ENCODE measurements at regions not wholly inside any gene's neighbourhood (a gene's known extent, or its start where the extent isn't known, plus 50 kb on each side); places are given as distances from the start of the nearest gene placed in this dataset.
A peak's percentile ranks its signal among the peaks of the same experiment; 100 is the strongest.
"Not testable (repeated sequence)": the region's sequence is repeated elsewhere in the genome, so short reads cannot be mapped to it uniquely, and the experiment has no call there.

DNA sequence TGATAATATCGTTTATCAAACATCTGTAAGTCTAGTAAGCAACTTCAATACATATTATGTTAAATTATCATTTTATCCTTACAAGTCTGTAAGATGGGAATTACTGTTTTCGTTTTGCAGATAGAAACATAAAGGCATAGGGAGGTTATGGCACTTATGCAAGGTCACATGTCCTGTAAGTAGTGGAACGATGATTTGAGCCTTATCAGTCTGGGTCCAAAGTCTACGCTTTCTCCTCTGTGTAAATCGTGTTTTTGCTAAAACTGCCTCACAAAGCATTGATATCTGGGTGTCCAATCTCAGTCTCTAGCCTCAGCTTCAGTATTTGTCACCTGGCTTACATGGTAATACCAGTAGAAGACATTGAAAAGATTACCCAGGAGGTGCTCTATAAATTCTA is 174.9 kb upstream of the RASSF8 start:
- DNase-seq (ENCODE audit: low read depth, low spot score) = no peak
- H3K27ac ChIP-seq = no peak overlapping the region

DNA sequence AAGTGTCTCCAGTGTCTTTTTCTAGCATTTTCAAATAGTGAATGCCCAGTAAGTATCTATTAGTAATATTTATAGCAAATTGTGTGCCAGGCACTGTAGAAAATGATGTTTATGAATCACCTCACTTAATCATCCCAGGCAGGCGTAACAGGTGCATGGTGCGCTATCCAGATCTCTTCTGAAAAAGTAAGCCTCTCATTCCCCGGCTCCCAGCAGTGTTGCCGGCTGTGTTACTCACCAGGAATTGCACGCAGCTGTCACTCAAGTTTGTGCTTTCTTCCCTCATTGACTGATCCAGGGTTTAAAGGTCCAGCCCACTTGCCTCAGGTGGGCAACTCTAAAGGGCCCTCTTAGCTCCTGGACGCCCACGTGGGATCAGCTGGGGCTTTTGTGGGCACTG is 173.8 kb upstream of the RASSF8 start:
- DNase-seq (ENCODE audit: low read depth, low spot score) = no peak
- H3K27ac ChIP-seq = no peak overlapping the region

DNA sequence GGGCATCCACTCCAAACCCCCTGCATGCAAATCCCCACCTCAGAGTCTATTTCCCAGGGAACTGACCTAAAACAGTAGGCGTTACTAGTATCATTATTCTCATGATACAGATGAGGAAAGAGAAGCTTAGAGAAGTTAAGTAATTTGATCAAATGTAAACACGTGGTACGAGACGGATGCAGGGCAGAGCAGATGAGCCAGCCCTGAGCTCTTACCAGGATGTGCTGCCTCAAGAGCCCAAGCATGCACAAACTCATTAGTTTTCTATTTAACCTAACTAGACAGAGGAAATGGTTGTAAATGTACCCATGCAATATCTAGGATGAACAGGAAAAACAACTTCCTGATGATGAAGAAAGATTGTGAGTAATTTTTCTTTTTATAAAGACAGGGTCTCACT is 173.3 kb upstream of the RASSF8 start:
- H3K27ac ChIP-seq = no peak overlapping the region
- no peak for DNase-seq (ENCODE audit: low read depth, low spot score)

DNA sequence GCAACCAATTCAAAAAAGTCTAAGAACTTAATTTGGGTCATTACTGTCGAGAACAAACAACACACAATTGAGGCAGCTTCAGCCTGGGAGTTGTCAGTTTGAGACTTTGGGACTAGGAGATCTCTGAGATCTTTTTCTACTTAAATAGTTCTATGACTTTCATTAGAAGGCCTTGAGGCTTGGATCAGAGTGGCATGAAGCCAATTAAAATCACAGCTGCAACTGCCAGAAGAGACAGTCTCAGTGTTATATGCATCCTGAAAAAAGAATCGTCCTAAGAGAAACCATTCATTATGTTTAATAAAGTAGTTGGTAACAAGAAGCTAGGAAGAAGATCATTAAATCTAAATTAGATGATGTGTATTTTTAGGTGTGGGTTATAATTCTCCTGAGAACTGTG is 170.8 kb upstream of the RASSF8 start:
- no peak for DNase-seq (ENCODE audit: low read depth, low spot score)
- no peak overlapping the region for H3K27ac ChIP-seq

DNA sequence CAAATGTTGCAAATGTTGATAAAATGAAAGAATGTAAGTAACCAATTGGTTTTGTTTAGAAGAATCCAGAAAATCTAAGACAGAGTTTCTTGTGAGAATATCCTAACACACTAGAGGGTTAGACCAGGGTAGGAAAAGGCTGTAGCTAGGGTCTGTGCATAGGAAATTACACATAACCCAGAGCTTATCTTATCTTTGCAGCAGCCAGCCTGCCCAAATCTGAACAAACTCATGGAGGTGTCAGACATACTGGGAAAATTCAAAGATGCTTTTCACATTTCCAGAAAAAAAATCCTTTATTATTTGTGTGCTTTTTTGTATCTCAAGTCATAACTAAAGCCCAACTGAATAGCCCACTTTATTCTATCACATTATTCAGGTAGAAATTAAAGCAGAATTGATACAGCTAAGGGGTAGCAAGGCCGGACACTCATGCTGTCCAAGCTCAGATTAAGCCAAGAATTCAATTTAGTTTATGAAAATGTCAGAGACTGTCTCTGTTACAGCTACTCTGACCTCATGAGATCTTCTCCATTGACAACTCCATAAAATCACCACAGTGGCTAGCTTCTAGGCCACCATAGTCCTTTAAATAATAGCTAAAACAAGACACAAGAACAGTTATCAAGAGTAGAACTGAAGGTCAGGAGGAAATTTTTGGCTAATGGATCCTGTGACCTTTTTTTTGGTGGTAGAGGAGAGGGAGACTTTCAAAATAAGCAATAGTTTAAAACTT is 169.6 kb upstream of the RASSF8 start:
- no peak for DNase-seq (ENCODE audit: low read depth, low spot score)
- no peak overlapping the region for H3K27ac ChIP-seq

DNA sequence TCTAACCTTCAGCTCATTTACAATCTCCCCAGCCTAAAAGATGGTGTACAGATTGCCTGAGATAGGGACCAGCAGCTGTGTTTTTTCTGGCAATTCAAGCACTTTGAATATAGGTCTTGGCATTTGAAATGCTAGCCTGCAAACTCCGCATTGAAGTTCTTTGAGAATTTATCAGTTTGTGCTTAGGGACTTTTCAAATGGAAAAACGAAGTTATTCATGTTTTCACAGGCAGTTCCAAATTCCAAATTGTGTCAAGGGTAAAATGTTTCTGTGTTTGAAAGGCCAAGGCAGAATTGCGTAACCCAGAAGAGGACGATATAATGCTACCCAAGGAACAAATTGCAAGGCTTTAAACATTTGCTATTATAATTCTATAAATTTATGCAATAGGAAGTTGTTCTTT is 168.9 kb upstream of the RASSF8 start:
- no peak overlapping the region for H3K27ac ChIP-seq
- DNase-seq (ENCODE audit: low read depth, low spot score) = no peak

DNA sequence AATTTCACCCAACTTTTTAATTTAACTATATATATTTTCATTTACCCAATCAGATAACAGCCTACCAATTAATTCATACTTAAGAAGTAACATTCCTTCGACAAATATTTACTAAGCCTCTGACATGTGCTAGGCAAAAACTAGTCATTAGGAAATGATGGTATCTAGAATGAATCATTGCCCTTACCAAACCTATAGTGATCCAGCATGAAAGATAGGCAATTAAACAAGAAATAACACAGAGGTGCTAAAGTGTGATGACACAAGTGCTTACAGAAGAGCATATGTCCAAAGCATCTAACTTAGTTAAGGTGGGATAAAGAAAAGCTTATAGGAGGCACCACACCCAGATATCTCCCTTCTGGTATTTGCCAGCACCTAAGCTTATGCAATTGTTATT is 166.5 kb upstream of the RASSF8 start:
- H3K27ac ChIP-seq = no peak overlapping the region
- peak; percentile 46 for DNase-seq (ENCODE audit: low read depth, low spot score)

DNA sequence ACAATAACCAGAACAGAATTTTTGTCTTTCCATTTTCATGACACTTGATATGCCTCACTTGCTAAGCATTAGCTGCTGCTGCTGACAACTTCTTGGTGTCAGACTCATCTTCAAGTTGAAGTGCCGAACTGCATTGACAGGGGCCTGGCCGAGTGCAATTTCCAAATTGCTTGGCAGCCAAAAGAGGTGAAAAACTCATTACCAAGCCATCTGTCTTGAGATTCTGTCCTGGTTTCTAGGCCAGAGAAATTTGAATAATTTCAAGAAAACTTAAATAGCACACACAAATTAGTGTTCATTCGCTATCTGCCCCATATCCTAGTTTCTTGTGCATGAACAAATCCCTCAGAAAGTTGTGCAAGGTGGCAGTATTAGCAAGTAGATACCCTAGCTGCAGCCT is 165.3 kb upstream of the RASSF8 start:
- no peak overlapping the region for H3K27ac ChIP-seq
- no peak for DNase-seq (ENCODE audit: low read depth, low spot score)

DNA sequence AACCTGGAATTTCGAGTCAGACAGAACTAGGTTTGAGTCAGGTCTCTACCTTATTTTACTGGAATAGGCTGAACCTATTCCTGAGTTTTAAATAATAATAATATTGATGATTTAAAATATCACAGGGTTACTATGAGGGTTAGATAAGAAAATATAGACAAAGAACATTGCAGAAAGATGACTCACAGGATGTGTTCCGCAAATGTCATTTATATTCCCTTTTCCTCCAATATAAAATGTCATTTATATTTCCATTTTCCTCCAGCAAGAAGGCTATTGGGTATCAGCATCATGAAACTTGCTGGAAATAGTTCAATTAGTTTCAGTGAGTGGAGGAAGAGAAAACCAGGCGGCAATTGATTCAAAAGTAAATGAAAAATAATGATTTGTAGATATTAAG is 163.9 kb upstream of the RASSF8 start:
- no peak for DNase-seq (ENCODE audit: low read depth, low spot score)
- no peak overlapping the region for H3K27ac ChIP-seq

DNA sequence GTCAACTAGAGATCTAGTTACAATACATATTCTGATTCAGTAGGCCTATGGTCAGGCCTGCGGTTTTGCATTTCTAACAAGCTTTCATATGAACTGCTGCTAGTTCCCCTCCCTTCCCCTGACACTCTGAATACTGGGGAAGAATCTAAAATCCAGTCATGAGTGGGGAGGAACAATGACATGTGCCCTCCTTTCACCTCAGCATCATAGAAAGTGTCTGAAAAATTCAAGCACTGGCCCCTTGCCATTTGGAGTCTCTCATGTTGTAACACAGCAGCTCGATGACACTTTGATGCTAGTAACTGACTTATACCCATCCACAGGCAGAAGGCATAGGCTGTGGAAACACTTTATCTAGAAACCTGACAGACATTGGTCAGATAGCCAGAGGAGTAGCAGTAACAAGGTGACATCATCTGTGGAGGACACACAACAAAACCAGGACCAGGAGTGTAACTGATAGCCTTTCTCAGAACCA is 161.9 kb upstream of the RASSF8 start:
- no peak overlapping the region for H3K27ac ChIP-seq
- DNase-seq (ENCODE audit: low read depth, low spot score) = no peak

DNA sequence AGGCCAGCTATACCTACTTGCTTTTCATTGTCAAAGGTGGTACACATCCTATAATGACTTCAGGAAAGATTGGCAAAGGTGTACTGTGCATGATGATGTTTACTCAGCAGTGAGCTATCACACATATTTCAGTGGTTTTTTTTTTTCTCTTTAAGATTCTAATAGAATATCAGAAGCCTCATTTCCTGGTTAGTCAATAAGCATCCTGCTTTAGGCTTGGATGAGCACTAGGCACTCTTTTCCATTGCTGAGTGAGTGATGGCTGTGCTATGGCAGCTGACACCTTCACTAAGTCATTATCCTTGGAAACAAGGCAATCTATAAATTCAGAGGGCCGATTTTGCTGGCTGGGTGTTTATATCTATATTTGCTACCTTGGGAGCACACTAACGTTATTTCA is 161.1 kb upstream of the RASSF8 start:
- DNase-seq (ENCODE audit: low read depth, low spot score) = no peak
- H3K27ac ChIP-seq = peak overlapping the region; percentile 0

DNA sequence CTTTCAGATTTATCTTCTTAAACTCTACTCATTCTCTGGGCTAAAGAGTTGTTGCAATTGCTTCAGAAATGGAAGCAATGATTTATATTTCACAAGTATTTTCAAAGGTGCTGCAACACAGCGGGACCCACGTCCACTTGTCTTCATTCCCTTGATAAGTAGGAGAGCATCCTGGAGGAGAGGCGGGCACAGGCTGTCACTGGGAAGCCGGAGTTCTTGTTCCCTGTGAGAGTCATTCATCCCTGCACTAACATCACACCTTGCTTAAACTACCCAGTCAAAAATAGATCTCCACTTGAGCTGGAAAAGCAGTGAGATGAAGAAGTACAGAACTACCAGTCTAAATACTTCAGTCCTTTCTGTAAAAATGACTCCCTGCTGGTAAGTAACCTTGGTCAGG is 160.5 kb upstream of the RASSF8 start:
- no peak for DNase-seq (ENCODE audit: low read depth, low spot score)
- no peak overlapping the region for H3K27ac ChIP-seq

DNA sequence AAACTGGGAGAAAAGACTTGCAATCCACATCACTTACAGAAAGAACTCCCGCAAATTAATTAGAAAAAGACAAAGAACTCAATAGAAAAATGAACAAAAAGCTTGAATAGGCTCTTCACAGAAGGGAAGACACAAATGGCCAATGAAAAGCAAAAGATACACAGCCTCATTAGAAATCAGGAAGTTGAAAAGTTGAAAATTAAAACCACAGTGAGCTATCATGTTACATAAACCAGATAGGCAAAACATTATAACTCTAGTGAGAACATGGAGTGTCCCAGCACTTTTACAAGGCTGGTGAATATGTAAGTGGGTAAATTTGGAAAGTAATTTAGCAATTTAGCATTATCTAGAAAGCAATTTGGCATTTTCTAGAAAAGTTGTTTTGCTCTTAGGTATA is 158.4 kb upstream of the RASSF8 start:
- no peak overlapping the region for H3K27ac ChIP-seq
- no peak for DNase-seq (ENCODE audit: low read depth, low spot score)

DNA sequence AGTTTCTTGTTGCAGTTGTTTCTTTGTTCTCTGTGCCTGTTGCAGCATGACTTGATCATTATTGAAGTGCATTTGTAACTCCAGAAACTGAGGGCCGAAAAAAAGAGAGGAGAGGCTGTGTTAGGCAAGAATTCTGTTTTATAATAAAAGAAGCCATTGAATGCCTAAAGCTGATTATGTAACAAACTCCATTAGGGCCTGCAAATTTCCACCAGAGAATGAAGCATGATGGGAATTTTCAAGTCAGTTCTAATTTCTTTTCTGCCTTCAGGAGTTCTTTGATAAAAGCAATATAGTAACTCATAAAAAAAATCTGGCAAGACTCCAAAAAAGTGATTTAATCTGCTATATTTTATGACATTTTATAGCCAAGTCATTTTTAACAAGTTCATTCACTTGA is 156.7 kb upstream of the RASSF8 start:
- H3K27ac ChIP-seq = no peak overlapping the region
- DNase-seq (ENCODE audit: low read depth, low spot score) = no peak

DNA sequence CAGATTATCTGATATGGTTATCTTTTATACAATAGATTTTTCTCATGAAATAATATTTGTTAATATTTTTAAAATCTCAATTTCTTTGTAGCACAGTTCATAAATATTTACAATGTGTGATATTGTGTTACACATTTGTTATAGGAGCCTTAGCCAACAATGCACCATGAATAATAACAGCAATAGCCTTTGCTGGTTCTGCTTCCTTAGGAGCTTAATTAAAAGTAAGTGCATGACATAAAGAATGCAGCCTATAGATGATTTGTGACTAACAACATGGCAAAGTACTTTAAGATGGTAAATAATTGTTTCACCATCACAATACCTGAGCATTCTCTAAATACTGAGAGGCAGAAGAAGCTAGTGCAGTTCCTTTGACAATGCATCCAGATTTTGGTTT is 156.3 kb upstream of the RASSF8 start:
- no peak overlapping the region for H3K27ac ChIP-seq
- DNase-seq (ENCODE audit: low read depth, low spot score) = no peak

DNA sequence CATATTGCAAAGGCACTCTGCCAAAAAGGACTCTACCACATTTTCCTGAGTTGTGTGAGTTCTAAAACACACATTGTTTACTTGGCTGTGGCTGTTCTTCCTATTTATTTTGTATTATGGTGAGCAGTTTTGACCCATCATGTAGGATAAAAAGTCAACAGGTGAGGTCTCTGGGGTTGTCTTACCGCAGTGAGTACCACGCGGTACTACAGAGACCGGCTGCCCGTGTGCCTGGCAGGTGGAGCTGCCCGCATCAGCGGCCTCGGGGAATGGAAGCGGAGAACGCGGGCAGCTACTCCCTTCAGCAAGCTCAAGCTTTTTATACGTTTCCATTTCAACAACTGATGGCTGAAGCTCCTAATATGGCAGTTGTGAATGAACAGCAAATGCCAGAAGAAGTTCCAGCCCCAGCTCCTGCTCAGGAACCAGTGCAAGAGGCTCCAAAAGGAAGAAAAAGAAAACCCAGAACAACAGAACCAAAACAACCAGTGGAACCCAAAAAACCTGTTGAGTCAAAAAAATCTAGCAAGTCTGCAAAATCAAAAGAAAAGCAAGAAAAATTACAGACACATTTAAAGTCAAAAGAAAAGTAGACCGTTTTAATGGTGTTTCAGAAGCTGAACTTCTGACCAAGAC is 155.3 kb upstream of the RASSF8 start:
- not testable (repeated sequence) for DNase-seq (ENCODE audit: low read depth, low spot score); H3K27ac ChIP-seq

DNA sequence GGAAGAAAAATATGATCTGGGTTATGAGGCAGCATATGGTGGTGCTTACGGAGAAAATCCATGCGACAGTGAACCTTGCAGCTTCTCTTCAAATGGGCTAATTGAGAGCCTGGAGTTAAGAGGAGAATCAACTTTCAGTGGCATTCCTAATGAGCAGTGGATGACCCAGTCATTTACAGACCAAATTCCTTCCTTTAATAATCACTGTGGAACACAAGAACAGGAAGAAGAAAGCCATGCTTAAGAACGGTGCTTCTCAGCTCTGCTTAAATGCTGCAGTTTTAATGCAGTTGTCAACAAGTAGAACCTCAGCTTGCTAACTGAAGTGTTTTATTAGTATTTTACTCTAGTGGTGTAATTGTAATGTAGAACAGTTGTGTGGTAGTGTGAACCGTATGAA is 154.2 kb upstream of the RASSF8 start:
- H3K27ac ChIP-seq; DNase-seq (ENCODE audit: low read depth, low spot score): not testable (repeated sequence)

DNA sequence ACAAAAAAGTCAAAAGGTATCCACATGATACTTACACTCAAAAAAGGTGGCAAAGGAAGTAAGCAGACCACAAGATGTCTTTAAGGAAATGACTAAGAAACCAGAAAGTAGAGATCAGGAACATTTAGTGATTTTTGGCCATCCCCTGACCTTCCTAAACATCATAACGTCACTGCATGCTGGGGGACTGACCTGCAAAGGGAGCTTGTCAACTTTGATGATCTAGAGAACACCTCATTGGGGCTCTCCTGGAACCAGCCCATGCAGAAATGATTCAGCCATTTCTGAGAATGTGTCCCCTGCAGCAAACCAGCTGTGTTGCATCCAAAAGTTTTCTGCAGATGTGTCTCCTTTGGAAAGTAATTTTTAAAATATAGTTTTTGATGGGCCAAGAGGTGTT is 152.2 kb upstream of the RASSF8 start:
- DNase-seq (ENCODE audit: low read depth, low spot score) = no peak
- H3K27ac ChIP-seq = no peak overlapping the region

DNA sequence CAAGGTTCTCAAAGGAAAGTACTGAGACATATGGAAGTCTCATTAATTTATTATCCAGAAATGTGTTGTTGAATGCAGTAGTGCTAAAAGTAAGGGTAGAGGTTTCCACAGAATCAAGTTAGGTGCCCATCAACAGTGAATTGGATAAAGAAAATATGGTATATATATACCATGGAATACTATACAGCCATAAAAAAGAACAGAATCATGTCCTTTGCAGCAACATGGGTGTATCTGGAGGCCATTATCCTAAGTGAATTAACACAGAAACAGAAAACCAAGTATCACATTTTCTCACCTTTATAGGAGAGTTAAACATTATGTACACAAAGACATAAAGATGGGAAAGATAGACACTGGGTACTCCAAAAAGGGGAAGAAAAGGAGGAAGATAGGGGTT is 149.9 kb upstream of the RASSF8 start:
- no peak overlapping the region for H3K27ac ChIP-seq
- no peak for DNase-seq (ENCODE audit: low read depth, low spot score)

DNA sequence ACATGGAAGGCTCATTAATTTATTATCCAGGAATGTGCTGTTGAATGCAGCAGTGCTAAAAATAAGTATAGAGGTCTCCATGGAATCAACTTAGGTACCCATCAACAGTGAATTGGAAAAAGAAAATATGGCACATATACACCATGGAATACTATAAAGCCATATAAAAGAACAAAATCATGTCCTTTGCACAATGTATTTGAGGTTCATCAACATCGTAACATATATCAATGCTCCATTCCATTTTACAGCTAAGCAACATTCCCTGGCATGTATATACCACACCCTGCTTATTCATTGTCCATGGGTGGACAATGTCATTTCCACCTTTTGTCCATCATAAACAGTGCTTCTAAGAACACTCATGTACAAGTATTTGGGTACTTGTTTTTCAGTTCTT is 147.8 kb upstream of the RASSF8 start:
- no peak for DNase-seq (ENCODE audit: low read depth, low spot score)
- no peak overlapping the region for H3K27ac ChIP-seq

DNA sequence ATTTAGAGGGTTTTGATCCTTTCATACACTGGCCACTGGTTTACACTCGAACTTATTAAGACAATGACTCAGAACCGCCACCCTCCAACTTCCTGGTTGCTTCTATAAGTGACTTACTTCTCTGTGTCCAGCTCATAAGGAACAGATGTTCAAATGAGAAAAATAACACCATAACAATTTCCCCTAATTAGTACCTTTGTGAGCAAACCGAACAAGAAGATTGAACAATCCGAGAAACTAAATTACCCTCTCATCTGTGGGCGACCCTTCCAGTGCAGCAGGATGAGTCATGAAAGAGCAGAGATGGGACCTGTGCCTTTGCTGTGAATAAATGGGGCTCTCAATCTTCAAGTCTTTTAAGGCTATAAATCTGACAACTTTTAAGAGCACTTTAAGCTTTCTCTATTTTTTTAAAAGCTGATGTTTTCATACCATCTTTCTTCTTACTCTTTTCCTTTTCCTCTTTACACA is 146.8 kb upstream of the RASSF8 start:
- no peak for DNase-seq (ENCODE audit: low read depth, low spot score)
- no peak overlapping the region for H3K27ac ChIP-seq

DNA sequence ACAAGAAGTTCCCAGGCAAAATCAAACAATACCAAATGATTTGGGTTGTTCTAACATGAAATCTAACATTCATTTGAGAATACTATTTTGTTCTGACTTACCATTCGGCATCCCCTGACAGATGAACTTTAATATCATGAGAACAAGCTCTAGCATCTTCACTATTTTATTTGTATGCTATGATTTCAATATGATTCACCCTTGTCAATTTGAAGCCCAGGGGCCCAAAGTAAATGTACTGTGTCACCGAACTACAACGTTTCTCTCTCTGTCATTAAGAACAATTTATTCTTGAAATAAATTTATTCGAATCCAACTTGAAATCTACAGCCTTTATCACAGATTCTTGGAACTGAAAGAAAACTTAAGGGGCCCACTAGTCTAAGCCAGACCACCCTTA is 146.2 kb upstream of the RASSF8 start:
- no peak for DNase-seq (ENCODE audit: low read depth, low spot score)

More for the DNA sequence above, 146.2 kb upstream of the RASSF8 start:
- no peak overlapping the region for H3K27ac ChIP-seq
